Epithelial cell of esophagus (primary cell): ENCODE measurements at regions not wholly inside any gene's neighbourhood (a gene's known extent, or its start where the extent isn't known, plus 50 kb on each side); places are given as distances from the start of the nearest gene placed in this dataset.
A peak's percentile ranks its signal among the peaks of the same experiment; 100 is the strongest.

Experiments used
- DNase-seq: peaks from one replicate; pipeline ENCODE4 v3.0.0; 2010; ENCODE audit warnings: low read depth
- H3K4me3 ChIP-seq: 2 replicates; pipeline ENCODE4 v1.5.1; 2011; ENCODE audit warnings: mild to moderate bottlenecking, low read length, control low read depth
- CTCF ChIP-seq: IDR thresholded peaks from 2 replicates; pipeline ENCODE4 v1.5.1; 2011; ENCODE audit warnings: low read depth, mild to moderate bottlenecking, low read length, control low read depth, inconsistent platforms; ENCODE audit not compliant: insufficient read depth; ENCODE audit errors: missing control alignments

- TF ChIP-seq CTCF = no peak
- DNase-seq = no peak
- H3K4me3 ChIP-seq = no peak overlapping the region
Observed at GRCh38 chrX:134115270-134115669, 121.7 kb upstream of the CCDC160 start.

GRCh38 chrX:134137341-134137740 is 99.6 kb upstream of the CCDC160 start:
- no peak overlapping the region for H3K4me3 ChIP-seq
- no peak for TF ChIP-seq CTCF
- no peak for DNase-seq

- DNase-seq = no peak
- H3K4me3 ChIP-seq = no peak overlapping the region
- no peak for TF ChIP-seq CTCF
Observed at GRCh38 chrX:134139090-134139489, 97.9 kb upstream of the CCDC160 start.

GRCh38 chrX:134144231-134144630 is 92.8 kb upstream of the CCDC160 start:
- no peak overlapping the region for H3K4me3 ChIP-seq
- TF ChIP-seq CTCF = peak; percentile 34
- peak; percentile 11 for DNase-seq

- TF ChIP-seq CTCF = no peak
- H3K4me3 ChIP-seq = no peak overlapping the region
- no peak for DNase-seq
Observed at GRCh38 chrX:134146493-134146892, 90.5 kb upstream of the CCDC160 start.

- no peak overlapping the region for H3K4me3 ChIP-seq
- DNase-seq = no peak
- TF ChIP-seq CTCF = no peak
Observed at GRCh38 chrX:134148172-134148692, 88.8 kb upstream of the CCDC160 start.

- TF ChIP-seq CTCF = no peak
- H3K4me3 ChIP-seq = no peak overlapping the region
Observed at GRCh38 chrX:134158821-134159512, 78.0 kb upstream of the CCDC160 start.

More at GRCh38 chrX:134158821-134159512, 78.0 kb upstream of the CCDC160 start:
- no peak for DNase-seq
